C1 segment of cervical spinal cord (tissue), 14 donors: ENCODE measurements at regions not wholly inside any gene's neighbourhood (a gene's known extent, or its start where the extent isn't known, plus 50 kb on each side); places are given as distances from the start of the nearest gene placed in this dataset.

Source experiments
- DNase-seq, 14 donors: peaks; one replicate each; lab custom pipeline; 2025; lab: John Stamatoyannopoulos, UW

- no peak for DNase-seq
Measured at GRCh38 chr6:19452495-19452894, 384.7 kb upstream of the ID4 start.

- no peak for DNase-seq
Measured at GRCh38 chr6:19454001-19454720, 383.0 kb upstream of the ID4 start.

- DNase-seq = no peak
Measured at GRCh38 chr6:19454721-19455392, 382.3 kb upstream of the ID4 start.

- no peak for DNase-seq
Measured at GRCh38 chr6:19463250-19463649, 373.9 kb upstream of the ID4 start.

- no peak for DNase-seq
Measured at GRCh38 chr6:19463925-19464324, 373.2 kb upstream of the ID4 start.

GRCh38 chr6:19465256-19465655 lies 371.9 kb upstream of the ID4 start:
- DNase-seq = no peak

GRCh38 chr6:19465760-19466159 lies 371.4 kb upstream of the ID4 start:
- no peak for DNase-seq

GRCh38 chr6:19470333-19470732 lies 366.8 kb upstream of the ID4 start:
- no peak for DNase-seq

- no peak for DNase-seq
Measured at GRCh38 chr6:19472153-19472552, 365.0 kb upstream of the ID4 start.

GRCh38 chr6:19472850-19473249 lies 364.3 kb upstream of the ID4 start:
- no peak for DNase-seq

GRCh38 chr6:19477563-19477962 lies 359.6 kb upstream of the ID4 start:
- no peak for DNase-seq

- no peak for DNase-seq
Measured at GRCh38 chr6:19478273-19478672, 358.9 kb upstream of the ID4 start.

GRCh38 chr6:19478992-19479391 lies 358.2 kb upstream of the ID4 start:
- DNase-seq = no peak

- DNase-seq = no peak
Measured at GRCh38 chr6:19479551-19479950, 357.6 kb upstream of the ID4 start.

GRCh38 chr6:19492636-19493405 lies 344.3 kb upstream of the ID4 start:
- no peak for DNase-seq

- DNase-seq = no peak
Measured at GRCh38 chr6:19501737-19502245, 335.4 kb upstream of the ID4 start.

GRCh38 chr6:19502301-19502700 lies 334.9 kb upstream of the ID4 start:
- DNase-seq = no peak

GRCh38 chr6:19515939-19516338 lies 321.2 kb upstream of the ID4 start:
- DNase-seq = no peak

- DNase-seq = no peak
Measured at GRCh38 chr6:19519941-19520340, 317.2 kb upstream of the ID4 start.

- DNase-seq = no peak
Measured at GRCh38 chr6:19524366-19525186, 312.6 kb upstream of the ID4 start.

GRCh38 chr6:19525673-19526072 lies 311.5 kb upstream of the ID4 start:
- no peak for DNase-seq

- no peak for DNase-seq
Measured at GRCh38 chr6:19530188-19530587, 307.0 kb upstream of the ID4 start.
